ENCODE measurements at regions not wholly inside any gene's neighbourhood (a gene's known extent, or its start where the extent isn't known, plus 50 kb on each side); places are given as distances from the start of the nearest gene placed in this dataset.

DNA sequence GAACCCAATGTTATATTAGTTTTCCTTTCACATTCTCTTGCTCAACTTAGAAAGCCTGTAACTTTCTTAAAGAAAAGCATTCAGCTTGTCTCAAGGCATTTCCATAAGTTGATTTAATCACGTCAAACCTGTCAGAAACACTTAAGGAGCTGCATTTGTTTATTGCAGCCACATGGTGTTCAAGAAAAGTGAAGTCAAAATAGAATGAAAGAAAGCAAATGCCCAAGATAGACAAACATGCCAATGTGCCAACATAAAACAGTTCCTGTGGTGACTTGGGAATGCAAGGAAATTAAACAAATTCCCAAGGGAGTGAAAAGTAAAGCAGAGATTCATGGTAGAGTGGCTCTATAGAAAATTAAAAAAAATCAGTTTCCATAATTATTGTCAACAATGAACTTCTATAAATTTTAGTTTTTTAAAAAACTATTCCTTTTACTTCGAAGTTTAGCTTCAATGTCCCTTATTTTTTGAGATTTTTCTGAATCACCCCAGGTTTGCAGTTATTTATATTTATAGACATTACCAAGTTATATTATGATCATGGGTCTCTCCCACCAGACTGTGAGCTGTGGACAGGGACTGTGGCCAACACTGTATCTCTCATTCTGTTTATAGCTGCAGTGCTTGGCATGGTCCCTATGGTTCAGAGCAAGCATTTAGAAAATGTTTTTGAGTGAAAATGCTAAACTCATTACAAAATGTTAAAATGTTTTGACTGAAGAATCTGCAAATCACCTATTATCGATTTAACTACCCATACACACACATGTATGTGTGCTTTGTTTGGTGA lies 887.4 kb downstream of the REEP3 start:
- intact Hi-C loops (cut with DNase I; ENCODE audit: low total_unique reads), result no loop called here
- Histone ChIP-seq H3K4me1 (no peaks in the 10 kb centered on the region), H3K9me3 (no peaks in the 10 kb centered on the region), H3K27me3 (no peaks in the 10 kb centered on the region), H3K4me3 (no peak overlapping the region), H3K27ac (no peak overlapping the region), H3K36me3 (no peaks in the 10 kb centered on the region)
- TF ChIP-seq, protein P1, sequence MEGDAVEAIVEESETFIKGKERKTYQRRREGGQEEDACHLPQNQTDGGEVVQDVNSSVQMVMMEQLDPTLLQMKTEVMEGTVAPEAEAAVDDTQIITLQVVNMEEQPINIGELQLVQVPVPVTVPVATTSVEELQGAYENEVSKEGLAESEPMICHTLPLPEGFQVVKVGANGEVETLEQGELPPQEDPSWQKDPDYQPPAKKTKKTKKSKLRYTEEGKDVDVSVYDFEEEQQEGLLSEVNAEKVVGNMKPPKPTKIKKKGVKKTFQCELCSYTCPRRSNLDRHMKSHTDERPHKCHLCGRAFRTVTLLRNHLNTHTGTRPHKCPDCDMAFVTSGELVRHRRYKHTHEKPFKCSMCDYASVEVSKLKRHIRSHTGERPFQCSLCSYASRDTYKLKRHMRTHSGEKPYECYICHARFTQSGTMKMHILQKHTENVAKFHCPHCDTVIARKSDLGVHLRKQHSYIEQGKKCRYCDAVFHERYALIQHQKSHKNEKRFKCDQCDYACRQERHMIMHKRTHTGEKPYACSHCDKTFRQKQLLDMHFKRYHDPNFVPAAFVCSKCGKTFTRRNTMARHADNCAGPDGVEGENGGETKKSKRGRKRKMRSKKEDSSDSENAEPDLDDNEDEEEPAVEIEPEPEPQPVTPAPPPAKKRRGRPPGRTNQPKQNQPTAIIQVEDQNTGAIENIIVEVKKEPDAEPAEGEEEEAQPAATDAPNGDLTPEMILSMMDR (IDR thresholded peaks at IDR 0.05), result no peak
- no peak for DNase-seq

DNA sequence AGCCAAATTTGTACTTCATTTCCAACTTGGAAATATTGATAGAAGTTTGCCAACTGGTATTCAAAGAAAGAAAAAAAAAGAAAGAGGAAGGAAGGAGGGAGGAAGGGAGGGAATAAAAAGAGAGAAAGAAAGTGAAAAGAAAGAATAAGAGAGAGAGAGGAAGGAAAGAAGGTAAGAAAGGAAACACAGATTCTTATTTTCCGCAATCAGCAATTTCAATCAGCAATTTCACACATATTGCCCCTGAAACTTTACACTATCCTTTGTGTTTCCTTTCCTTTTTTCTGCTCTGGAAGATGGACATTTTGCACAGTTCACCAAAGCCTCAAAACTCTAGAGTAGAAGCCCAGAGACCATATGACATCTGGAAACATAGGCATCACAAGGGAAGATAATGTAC lies 888.1 kb downstream of the REEP3 start:
- Histone ChIP-seq H3K9me3 (no peaks in the 10 kb centered on the region), H3K36me3 (no peaks in the 10 kb centered on the region), H3K27me3 (no peaks in the 10 kb centered on the region), H3K4me3 (no peak overlapping the region), H3K4me1 (no peaks in the 10 kb centered on the region), H3K27ac (no peak overlapping the region)
- TF ChIP-seq, protein P1 (IDR thresholded peaks at IDR 0.05), result no peak
- intact Hi-C loops (cut with DNase I; ENCODE audit: low total_unique reads), result no loop called here
- no peak for DNase-seq

DNA sequence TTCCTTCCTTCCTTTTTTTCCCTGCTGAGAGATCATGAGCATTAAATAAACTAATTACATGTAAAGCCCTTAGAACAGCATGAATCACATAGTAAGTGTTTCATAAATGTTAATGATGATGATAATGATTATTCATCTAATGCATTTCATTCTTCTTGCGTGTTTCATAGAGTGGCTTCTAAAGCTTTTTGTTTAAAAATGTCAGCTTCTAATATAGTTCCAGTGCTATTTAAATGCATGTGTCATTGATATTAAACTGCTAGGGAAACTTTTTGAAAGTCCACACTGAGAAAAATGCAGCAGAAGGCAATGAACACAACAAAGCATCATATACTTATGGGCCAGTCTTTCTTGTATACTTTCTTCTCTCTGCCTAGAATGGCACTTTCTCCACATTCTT lies 894.8 kb downstream of the REEP3 start:
- intact Hi-C loops (cut with DNase I; ENCODE audit: low total_unique reads), result no loop called here
- Histone ChIP-seq H3K4me1 (no peaks in the 10 kb centered on the region), H3K36me3 (no peaks in the 10 kb centered on the region), H3K27me3 (no peaks in the 10 kb centered on the region), H3K4me3 (no peak overlapping the region), H3K9me3 (no peaks in the 10 kb centered on the region), H3K27ac (no peak overlapping the region)
- TF ChIP-seq, protein P1 (IDR thresholded peaks at IDR 0.05), result no peak
- DNase-seq, result no peak

DNA sequence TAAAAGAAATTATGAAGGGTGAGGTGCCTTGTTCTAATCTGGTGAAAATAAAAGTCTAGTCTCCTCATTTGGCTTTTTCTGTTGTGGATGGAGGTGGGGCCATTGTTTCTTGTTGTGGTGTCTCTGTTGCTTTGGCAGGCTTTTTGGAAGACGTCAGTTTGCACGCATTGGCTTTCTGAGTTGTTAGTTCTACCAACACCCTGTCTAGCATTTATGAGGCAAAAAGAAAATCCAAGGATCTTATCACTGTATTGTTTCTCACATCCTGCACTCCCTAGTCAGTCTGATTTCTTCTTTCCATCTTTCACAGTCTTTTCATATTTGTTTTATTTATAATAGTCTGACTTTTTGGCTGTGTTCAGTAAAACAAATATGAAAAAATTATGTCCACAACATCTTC lies 898.3 kb downstream of the REEP3 start:
- no peaks in the 10 kb centered on the region for H3K9me3 ChIP-seq
- no peak overlapping the region for H3K27ac ChIP-seq
- no peak overlapping the region for H3K4me3 ChIP-seq

DNA sequence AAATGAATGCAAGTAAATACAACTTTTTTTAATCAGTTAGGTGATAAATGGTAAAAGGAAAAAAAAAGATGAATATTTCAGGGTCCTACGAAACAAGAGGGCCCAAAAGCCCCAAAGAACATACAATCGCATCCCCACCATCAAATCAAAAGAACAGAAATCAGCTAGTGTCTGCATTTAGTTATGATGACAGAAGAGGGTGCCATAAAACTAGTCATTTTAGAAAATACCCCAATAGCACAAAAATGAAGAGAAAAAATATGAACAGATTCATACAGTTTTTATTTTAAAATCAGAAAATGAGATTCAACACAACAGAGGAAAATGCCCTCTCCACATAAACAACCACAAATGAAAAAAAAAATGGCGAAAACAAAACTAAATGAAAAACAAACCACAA lies 905.5 kb downstream of the REEP3 start:
- Histone ChIP-seq H3K4me3 (no peak overlapping the region), H3K4me1 (no peaks in the 10 kb centered on the region), H3K36me3 (no peaks in the 10 kb centered on the region), H3K27ac (no peak overlapping the region), H3K27me3 (no peaks in the 10 kb centered on the region), H3K9me3 (no peaks in the 10 kb centered on the region)
- intact Hi-C loops (cut with DNase I; ENCODE audit: low total_unique reads), result no loop called here
- TF ChIP-seq, protein P1 (IDR thresholded peaks at IDR 0.05), result no peak
- DNase-seq, result no peak

More for the DNA sequence above, 898.3 kb downstream of the REEP3 start:
- no peaks in the 10 kb centered on the region for H3K4me1 ChIP-seq
- TF ChIP-seq, protein P1 (IDR thresholded peaks at IDR 0.05), result no peak
- DNase-seq, result no peak
- no peaks in the 10 kb centered on the region for H3K27me3 ChIP-seq
- intact Hi-C loops (cut with DNase I; ENCODE audit: low total_unique reads), result no loop called here
- no peaks in the 10 kb centered on the region for H3K36me3 ChIP-seq
